COLO668 (cell line): ENCODE measurements at regions not wholly inside any gene's neighbourhood (a gene's known extent, or its start where the extent isn't known, plus 50 kb on each side); places are given as distances from the start of the nearest gene placed in this dataset.

Experiments
- DNase-seq: peaks from one replicate; lab custom pipeline; 2025; ENCODE audit not compliant: unreplicated experiment; lab: John Stamatoyannopoulos, UW

DNA sequence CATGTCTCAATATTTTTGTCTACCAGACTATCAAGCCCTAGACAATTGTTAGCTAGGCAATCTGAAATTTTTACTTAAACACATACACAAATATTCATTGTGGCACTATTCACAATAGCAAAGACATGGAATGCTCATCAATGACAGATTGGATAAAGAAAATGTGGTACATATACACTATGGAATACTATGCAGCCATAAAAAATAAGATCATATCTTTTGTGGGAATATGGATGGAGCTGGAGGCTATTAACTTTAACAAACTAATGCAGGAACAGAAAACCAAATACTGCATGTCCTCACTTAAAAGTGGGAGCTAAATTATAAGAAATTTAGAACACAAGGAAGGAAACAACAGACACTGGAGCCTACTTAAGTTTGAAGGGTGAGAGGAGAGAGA, 288.6 kb upstream of the MIR17HG start:
- no peak for DNase-seq

DNA sequence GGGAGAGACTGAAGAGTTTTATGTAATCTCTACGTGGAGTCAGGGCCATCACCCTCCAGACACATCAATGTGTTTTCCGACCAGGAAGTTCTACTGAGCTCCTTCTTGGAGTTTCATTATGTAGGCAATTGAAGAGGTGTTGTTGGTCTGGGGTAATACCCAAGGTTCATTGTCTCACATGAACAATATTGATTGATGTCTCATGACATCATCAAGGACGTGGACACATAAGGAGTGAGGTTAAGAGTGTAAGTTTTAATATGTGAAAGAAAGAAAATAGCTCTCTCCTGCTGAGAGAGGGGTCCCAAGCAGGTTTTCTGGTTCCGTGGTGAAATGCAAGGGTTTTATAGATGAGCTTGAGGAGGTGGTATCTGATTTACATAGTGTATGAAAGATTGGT, 280.7 kb upstream of the MIR17HG start:
- no peak for DNase-seq

DNA sequence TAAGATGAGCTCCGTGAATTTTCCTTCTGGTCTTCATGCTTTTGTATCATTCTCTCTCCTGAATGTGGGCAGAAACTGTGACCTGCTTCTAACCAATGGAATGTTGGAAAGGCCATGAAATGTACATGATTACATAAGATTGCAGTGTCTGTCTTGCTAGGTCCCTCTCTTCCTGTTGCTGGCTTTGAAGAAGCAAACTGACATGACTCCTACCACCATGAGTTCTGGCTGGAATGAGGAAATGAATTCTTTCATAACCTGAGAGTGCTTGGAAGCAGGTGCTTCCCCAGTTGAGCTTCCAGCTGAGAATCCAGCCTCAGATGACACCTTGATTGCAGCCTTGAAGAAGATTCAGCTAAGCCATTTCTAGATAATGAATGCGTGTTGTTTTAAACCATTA, 275.0 kb upstream of the MIR17HG start:
- no peak for DNase-seq

DNA sequence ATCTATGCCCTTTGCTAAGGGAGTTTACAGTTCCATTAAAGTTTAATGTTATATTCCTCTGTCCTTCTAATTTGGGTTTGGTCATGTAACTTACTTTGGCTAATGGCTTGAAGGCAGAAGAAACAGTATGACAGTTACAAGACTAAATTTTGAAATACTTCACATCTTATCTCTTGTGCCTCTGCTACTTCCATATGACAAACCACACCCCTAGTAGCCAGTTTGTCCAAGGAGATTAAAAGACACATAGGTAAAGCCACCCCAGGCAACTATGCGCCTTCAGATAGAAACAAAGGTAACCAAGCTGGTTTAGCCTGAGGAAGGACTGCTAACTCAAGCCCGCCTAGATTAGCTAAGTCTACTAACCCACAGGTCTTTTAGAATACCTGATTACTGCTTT, 273.4 kb upstream of the MIR17HG start:
- no peak for DNase-seq

DNA sequence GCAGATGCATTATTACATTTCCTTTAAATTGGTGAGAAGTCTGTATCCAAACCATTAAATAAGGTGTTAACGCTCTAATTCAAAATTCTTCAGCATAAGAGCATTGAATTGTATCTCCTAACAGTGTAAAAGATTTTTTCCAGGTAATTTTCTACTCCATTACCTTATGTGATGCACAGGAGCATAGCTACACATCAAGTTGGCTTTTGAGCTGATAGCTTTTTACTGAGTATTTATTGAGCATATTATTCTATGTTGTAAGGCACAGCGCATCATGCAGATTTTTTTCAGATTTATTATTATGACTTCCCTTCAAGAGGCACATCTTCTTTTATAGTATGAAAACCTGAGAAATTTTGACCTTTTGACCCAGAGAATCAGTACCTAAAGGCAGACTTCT, 270.7 kb upstream of the MIR17HG start:
- no peak for DNase-seq

DNA sequence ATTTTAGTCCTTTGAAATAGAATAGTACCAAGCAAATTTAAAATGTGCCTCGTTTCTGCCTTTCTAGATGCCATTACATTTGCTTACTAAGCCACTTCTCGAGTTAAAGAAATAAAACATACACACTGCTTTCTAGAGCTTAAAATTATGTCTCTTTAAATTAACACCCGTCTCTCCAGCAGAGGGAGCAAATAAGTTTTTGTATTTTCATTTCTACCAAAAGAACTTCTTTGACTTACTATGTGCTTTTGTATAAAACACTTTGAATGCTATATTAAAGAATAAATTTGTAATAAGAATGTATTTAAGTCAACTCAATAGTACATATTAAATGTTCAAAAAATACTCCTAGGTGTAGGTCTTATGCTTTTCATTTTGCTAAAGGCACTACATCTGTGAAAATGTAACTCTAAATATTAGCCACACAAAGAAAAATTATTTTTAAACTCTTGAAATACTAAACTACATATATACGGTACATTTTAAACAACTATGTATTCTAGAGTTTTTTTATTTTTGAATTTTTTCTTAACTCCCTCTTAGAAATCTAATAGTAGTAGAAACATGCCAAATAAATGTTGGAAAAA, 269.3 kb upstream of the MIR17HG start:
- DNase-seq = no peak

DNA sequence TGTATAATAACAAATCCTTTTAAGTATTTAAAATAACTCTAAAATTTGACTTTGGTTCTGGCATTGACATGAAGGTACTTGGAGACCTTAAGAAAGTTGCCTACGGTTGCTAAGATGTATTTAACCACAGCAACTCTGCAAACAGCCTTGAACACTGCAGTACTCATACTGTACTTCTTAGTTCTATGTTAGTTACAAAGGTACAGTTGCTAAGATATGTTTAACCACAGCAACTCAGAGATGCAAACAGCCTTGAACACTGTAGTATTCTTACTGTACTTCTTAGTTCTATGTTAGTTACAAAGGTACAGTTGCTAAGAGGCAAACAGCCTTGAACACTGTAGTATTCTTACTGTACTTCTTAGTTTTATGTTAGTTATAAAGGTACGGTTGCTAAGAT, 268.3 kb upstream of the MIR17HG start:
- no peak for DNase-seq

DNA sequence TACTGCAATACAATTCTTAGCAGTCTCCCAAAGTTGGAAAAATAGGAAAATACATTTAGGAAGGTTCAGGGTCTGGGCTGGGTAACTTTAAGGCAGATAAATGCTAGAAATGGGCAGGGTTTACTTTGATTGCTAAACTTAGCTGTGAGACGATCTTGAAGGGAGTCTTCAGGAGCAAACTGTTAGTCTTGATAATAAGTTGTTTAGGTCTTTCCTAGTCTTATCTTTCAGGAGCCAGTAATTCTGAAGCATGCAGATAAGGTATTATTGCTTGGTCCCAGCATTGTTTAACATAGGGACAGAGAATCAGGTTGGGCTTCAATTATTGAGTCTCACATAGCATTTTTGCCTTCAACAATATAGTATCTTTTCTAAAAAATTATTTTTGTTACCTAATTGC, 262.4 kb upstream of the MIR17HG start:
- DNase-seq = no peak

DNA sequence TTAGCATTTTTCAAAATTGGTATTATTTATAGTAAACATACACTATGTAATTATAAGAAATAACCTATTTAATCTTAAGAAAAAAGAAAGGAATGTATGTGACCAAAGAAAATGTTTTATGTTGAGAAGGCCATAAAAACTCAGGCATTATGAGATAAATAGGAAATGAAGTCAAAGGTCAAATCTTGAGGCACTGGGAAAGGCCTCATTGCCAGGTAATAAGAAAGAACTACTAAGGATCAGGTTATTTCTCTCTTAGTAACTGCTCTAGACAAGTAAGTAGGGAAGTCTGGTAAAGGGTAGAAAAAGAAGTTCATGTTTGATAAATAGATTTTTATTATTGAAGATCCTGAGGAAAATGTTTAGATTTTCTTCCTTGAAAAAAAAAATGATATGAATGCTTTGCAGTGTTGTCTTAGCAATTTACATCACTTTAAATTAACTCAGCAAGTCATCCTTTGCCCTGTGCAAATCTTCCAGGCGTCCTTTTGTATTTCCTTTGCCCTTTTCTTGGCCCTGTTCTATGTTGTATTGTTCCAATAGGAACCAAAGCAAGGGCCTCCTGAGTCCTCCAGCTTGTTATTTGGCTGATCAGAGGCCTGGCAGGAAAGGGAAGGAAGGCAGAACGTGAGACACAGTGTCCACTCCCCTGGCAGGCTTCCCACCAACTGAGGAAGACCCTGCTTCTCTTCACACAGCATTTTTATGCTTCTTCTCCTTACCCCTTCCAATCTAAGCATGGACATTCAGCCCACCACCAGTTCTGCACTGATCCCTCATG, 260.4 kb upstream of the MIR17HG start:
- DNase-seq = no peak

DNA sequence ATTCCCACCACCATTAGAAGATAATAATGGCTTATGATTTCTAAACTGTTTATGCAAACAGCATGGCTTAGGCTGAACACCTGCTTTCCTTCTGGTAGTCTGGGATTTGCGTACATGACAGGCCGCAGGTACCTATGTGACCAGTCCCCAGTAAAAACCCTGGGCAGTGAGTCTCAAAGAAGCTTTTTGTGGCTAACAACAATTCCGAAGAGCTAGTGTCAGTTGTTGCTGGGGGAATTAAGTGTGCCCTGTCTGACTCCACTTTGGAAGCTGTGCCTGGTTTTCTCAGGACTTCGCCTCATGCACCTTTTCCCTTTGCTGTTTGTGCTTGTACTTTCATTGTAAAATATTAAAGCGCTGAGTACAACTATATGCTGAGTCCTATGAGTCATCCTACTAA, 250.2 kb upstream of the MIR17HG start:
- DNase-seq = no peak

DNA sequence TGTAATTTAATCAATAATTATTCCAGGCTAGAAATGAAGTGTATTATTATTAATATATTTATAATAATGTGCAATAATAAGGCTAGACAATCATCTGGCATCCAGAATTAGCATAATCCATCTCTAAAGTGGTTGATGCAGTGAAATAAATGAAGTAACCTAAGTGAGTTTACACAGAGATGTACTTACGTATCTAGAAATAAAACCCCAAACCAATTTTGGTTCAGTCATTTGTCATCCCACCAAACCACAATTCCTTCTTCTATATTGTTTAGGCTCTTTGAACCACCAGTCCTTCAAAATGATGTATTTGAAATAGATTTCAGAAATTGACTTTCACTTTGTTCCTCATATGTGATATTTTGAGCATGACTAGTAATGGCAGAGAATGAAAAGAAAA, 247.6 kb upstream of the MIR17HG start:
- DNase-seq = no peak

DNA sequence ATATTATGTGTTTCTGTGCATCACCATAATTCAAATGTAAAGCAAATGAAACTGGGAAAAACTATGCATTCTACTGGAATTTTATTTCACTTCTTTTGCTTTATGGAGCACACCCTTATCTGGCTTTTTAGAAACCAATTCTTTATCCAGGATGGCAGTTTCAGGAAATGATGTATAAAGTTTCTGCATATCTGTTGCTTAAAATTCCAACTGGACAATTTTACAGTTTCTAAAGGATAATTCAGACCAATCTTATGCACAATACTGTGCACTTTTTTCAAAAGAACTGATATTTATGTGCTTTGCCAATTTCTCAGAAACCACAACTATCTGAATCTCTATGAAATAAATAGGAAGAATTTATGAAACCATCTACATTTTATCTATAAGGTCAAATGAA, 246.5 kb upstream of the MIR17HG start:
- DNase-seq = no peak

DNA sequence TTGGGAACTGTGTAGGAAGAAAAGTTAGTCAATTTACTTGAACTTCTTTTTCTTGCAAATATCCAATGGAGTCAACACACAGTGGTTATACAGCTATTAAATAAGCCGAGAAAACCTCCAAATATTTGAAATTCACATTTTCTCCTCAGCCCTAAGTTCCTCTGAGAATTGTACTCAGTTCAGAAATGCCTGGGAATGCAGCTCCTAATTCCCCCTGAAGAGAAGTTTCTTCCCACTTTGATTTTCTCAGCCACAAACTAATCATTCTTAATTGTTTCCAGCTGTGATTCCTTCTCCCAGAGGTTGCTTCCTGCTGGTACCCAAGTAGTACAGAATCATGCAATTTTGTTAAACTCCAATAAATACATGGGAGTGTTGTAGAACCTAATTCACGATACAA, 246.1 kb upstream of the MIR17HG start:
- no peak for DNase-seq

DNA sequence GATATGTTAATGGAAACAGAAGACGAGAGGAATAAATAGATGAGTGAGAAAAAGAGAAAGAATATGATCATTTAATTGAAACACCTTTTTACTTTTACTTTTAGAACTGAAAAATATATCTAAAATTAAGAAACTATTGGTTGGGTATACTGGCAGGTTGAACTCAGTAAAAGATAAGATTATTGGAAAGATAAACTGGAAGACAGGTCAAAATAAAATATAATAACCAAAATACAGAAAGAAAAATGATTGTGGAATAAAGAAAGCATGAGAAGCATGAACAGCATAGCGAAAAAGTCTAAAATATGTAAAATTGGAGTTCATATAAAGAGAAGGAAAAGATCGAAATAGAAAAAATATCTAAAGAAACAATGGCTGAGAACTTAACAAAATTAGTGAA, 242.2 kb upstream of the MIR17HG start:
- no peak for DNase-seq

DNA sequence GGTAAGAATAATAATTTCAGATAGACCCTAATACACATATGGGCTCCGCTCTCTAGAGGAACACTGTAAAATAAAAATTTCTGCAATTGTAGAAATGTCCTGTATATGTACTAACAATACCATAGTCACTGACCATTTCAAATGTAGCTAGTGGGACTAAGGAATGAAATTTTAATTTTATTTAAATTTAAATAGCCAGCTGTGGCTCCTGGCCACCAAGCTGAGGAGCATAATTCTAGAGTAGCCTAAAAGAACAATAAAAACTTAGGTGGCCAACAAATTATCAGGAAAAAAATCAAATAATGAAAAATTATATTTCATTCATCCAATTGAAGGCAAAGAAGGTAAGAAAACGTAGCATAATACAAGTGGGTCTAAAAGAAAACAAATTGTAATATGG, 240.9 kb upstream of the MIR17HG start:
- no peak for DNase-seq

DNA sequence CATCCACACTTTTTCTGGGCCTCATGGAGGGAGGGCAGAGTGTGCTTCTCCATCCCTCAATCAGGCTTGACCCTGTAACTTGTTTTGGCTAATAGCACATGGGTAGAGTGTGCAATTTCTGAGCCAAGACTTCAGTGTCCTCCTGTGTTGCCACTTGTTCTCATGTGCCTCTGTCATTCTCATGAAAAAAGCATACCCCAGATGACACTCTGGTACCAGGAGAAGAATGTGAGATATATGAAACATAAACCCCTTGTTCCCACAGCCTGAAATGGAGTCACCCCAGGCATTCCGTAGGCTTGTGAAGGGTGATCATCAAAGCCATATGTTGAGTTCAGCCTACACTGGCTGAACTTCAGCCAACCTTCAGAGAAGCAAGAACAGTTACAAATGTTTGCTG, 239.2 kb upstream of the MIR17HG start:
- DNase-seq = no peak

DNA sequence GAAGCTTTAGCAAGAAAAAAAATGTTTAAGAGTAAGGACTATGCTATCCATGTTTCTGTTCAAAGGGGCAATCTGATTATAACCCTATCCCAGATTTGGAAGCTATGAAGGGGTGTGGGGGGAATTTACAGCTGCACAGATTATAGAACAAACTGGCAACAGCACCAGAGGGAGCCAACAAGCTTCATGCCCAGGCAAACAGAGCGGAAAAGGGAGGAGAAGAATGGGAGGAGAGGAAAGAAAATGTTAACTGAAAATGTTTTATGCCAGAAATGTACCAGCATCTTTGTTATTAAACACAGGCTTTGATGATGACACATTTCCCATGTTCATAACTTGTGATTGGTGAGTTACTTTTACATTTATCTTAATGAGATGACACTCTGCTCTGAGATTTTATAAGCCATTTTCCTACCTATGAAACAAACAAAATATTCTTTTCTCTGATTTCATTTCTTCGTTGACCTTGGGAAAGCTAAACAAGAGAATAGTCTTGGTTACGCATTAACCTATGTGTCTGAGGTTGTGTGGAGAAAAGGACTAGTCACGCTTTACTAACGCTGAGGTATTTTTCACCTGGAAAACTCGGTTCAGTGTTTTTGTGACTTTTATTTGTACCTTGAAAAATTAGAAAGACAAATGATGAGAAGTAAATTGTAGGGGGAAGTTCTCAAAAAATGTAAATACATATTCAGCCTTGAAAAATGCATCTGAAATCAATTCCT, 235.8 kb upstream of the MIR17HG start:
- no peak for DNase-seq

DNA sequence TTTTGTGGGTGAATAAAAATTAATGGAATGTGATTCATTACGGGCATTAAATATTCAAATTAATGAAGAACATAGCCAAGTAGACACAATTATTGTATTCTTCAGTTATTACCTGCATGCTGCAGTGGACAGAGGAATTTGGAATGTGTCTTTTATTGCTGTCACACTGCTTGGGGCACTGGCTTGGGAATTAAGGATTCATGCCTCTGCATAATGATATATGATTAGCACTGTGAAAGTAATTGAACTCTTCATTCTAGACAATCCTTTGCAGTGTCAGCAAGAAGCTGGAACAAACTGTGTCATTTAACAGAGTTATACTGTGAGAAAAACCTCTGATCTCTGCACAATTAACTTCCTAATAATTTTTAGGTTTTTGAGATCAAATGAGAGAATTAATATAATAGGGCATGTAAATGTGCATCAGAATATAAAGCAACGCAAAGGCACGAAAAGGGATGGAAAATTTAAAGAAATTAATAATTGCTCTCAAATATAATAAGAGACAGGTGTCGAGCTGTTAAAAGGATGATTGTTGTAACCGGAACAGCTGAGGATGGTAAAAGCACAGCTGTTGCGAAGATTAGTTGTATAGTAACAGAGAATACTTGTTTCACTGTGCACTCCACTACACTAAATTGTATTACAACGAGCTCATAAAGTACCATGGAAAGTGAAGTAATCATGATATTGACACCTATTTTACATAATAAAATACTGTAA, 235.1 kb upstream of the MIR17HG start:
- DNase-seq = no peak

DNA sequence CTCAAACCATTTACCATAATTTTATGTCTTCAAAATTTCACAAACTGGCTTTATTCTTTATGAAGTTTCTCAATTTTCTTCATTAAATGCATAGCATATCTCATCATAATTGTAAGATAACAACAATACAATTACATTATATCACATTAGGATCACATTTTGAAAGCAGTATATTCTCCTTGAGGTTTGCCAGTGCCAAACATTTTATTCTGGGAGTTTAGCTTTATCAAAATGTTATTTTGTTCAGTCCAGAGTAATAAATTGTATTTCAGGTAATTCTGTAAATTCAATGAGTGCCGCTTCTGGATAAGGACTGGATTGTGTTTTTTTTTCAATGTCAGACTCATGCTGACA, 234.6 kb upstream of the MIR17HG start:
- no peak for DNase-seq

DNA sequence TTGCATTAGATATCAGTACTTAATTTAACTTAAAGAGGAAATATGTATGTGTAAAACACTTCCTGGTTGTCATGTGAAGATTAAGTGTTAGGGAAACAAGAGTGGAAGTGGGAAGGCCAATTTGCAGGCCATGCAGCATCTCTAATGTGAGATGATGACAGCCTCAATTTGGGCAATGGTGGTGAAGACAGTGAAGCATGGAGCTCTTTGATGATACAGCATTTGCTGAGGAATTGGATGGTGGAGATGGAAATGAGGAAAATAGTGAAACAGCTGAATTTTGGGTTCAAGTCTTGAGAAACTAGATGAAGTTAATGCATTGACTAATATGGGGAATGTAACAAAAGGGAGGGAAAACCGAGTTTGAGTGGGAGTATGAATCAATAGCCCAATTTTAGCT, 231.7 kb upstream of the MIR17HG start:
- DNase-seq = no peak

DNA sequence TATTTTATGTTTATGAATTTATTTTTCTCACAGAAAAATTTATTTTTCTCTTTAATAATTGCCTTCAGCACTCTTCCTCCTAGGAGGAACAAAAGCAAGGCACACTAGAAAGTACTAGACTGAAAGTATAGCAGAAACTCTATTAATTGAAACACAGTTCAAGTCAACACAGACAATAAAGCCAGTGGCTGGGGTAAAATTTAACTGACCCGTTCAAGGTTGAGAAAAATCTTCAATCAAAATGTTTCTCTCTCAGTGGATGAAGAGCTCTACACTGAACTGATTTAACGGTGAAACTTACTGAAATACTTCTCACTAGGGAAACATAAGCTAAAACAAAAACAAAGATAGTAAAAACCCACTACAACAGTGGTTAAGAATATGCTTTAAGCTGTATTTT, 230.1 kb upstream of the MIR17HG start:
- no peak for DNase-seq

DNA sequence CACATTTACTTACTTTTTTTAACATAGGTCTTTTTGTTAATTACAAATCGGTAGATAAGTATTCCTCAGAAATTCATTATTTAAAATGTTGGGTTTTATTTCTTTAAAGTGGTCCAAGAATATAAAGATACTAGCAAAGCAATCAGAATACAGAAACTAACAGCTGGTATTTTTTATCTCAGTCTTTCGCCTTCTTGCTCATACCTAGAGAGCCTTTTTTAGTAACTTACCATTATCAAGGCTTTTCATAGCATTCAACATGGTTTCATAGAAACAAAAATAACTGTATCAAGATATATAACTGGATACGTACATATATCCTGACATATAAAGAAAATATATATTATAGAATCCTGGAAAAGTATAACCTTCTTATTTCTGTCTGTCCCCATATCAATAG, 227.8 kb upstream of the MIR17HG start:
- DNase-seq = no peak
